Adrenal gland (tissue), 9 donors: ENCODE measurements at regions not wholly inside any gene's neighbourhood (a gene's known extent, or its start where the extent isn't known, plus 50 kb on each side); places are given as distances from the start of the nearest gene placed in this dataset.

Experiments
- DNase-seq, 7 donors: peaks; one replicate each; pipeline ENCODE4 v3.0.0-alpha.2; 2019 to 2020
- H3K27ac ChIP-seq, 5 donors: fragments of 200-600 bp; sonication (generic) in 4 of 5; 1 replicate in 3 of 5; 2 replicates in 2 of 5; pipeline versions ENCODE4 v1.5.1 to v1.8.0; 2016 to 2020; ENCODE audit warnings: mild to moderate bottlenecking in 1 of 5
- H3K27me3 ChIP-seq: fragments of 200-600 bp; 2 replicates; pipeline ENCODE4 v1.8.0; 2021
- H3K36me3 ChIP-seq, 2 donors: fragments of 200-600 bp; replicated peaks in 1 of 2; 1 replicate in 1 of 2; 2 replicates in 1 of 2; pipeline versions ENCODE4 v1.5.1 to v1.8.0; 2018 to 2022
- H3K4me1 ChIP-seq, 2 donors: fragments of 200-600 bp; replicated peaks in 1 of 2; 1 replicate in 1 of 2; 2 replicates in 1 of 2; pipeline versions ENCODE4 v1.5.1 to v1.8.0; 2018 to 2021
- H3K4me3 ChIP-seq, 4 donors: fragments of 200-600 bp; sonication (generic) in 3 of 4; one replicate each; pipeline ENCODE4 v1.5.1; 2016 to 2018
- H3K9me3 ChIP-seq, 3 donors: fragments of 200-600 bp; sonication (generic) in 1 of 3; replicated peaks in 1 of 3; 1 replicate in 2 of 3; 2 replicates in 1 of 3; pipeline versions ENCODE4 v1.5.1 to v1.8.0; 2016 to 2021
- CTCF ChIP-seq, 6 experiments: fragments of 450-650 bp in 4 of 6; fragments of 200-600 bp in 2 of 6; sonication (generic) in 1 of 6; IDR thresholded peaks; 1 replicate in 5 of 6; 2 replicates in 1 of 6; pipeline versions ENCODE4 v1.5.1 to v1.8.0; 2016 to 2021; ENCODE audit warnings: antibody characterized with exemption in 6 of 6, mild to moderate bottlenecking in 2 of 6, moderate library complexity in 1 of 6
- POLR2A ChIP-seq, 2 donors: fragments of 450-650 bp; IDR thresholded peaks; one replicate each; pipeline ENCODE4 v1.6.1; 2017; ENCODE audit warnings: antibody characterized with exemption in 2 of 2, mild to moderate bottlenecking in 2 of 2, moderate library complexity in 1 of 2
- WGBS, 4 donors: extraction: QIAGEN DNeasy Blood & Tissue Kit in 2 of 4; methylation state at CpG; one replicate each; pipeline versions ENCODE4 v1.1.5 to v1.1.7; 2013 to 2017; 5-methylcytosine and 5-hydroxymethylcytosine counted together
- intact Hi-C, 2 donors: fragments of 100-400 bp; cut with DNase I; formaldehyde crosslinking; loops; one replicate each; pipeline versions ENCODE4 v1.14.1 to v1.15.0; 2022 to 2023
- donor health status: healthy with polysubstance abuse.
- donor health status: Bipolar disorder and iron deficiency.
- donor health status: DM: yes; HTN: yes; CAD: no.
- donor health status: DM: no; HTN: no; CAD: no.
- donor health status: DM: no; HTN: no; CAD: no.

- Histone ChIP-seq H3K27ac (peak overlapping the region in 4 of 5 donors; percentile 31 to 82 (median 66)), H3K4me3 (peak overlapping the region in 2 of 4 donors; percentile 13 to 42), H3K27me3 (no peaks in the 10 kb centered on the region), H3K9me3 (no peaks in the 10 kb centered on the region), H3K36me3 (no peaks in the 10 kb centered on the region), H3K4me1 (peaks cover 8 to 20% of the 10 kb centered on the region in 2 donors)
- no peak for DNase-seq
- TF ChIP-seq POLR2A (IDR thresholded peaks at IDR 0.05) (no peak), CTCF (IDR thresholded peaks at IDR 0.05) (no peak)
- 45 to 50% (median 47%) methylated on average over 3 of the region's 3 CpGs for WGBS, 4 donors
- intact Hi-C loops = no loop called here
These were observed 232.3 kb upstream of the B3GALT2 start for GRCh38 chr1:193418745-193419058.

- Histone ChIP-seq H3K36me3 (no peaks in the 10 kb centered on the region), H3K27ac (peak overlapping the region; percentile 31 to 82 (median 63)), H3K4me1 (peaks cover 8 to 20% of the 10 kb centered on the region in 2 donors), H3K27me3 (no peaks in the 10 kb centered on the region), H3K9me3 (no peaks in the 10 kb centered on the region), H3K4me3 (peak overlapping the region in 2 of 4 donors; percentile 13 to 42)
- TF ChIP-seq CTCF (IDR thresholded peaks at IDR 0.05) (no peak), POLR2A (IDR thresholded peaks at IDR 0.05) (peak; percentile 16 to 37)
- intact Hi-C loops = no loop called here
- 9 to 10% (median 9%) methylated on average over 4 of the region's 4 CpGs for whole genome bisulfite sequencing, 4 donors
- peak in 2 of 7 donors; percentile 16 for DNase-seq
These were observed 231.7 kb upstream of the B3GALT2 start for GRCh38 chr1:193417945-193418744.

DNA sequence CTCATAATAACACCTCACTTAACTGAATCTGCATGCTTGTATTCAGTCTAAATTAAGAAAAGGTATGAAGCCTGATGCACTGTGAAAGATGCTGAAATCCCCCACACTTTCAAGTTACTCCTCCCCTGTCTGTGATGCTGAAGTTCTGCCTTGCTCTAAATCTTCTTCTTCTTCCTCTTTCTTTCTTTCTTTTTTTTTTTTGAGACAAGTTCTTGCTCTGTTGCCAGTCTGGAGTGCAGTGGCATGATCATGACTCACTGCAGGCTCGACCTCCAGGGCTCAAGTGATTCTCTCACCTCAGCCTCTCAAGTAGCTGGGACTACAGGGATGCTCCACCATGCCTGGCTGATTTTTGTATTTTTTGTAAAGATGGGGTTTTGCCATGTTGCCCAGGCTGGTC is 231.0 kb upstream of the B3GALT2 start:
- intact Hi-C loops = no loop called here
- Histone ChIP-seq H3K36me3 (no peaks in the 10 kb centered on the region), H3K27me3 (no peaks in the 10 kb centered on the region), H3K4me1 (peaks cover 8 to 20% of the 10 kb centered on the region in 2 donors), H3K9me3 (no peaks in the 10 kb centered on the region), H3K27ac (peak overlapping the region in 4 of 5 donors; percentile 31 to 82 (median 66)), H3K4me3 (peak overlapping the region in 1 of 4 donors; percentile 42)
- 36 to 56% (median 41%) methylated on average over 1 of the region's 1 CpG for WGBS, 4 donors
- DNase-seq = peak; percentile 34 to 79 (median 69)
- TF ChIP-seq CTCF (IDR thresholded peaks at IDR 0.05) (no peak), POLR2A (IDR thresholded peaks at IDR 0.05) (peak in 1 of 2 donors; percentile 61)

- Histone ChIP-seq H3K36me3 (no peaks in the 10 kb centered on the region), H3K4me3 (no peak overlapping the region), H3K9me3 (no peaks in the 10 kb centered on the region), H3K27me3 (no peaks in the 10 kb centered on the region), H3K4me1 (peaks cover 8 to 28% of the 10 kb centered on the region in 2 donors), H3K27ac (no peak overlapping the region)
- no peak for TF ChIP-seq CTCF (IDR thresholded peaks at IDR 0.05)
- 94 to 96% (median 95%) methylated on average over 7 of the region's 7 CpGs for WGBS, 4 donors
- no peak for DNase-seq
- intact Hi-C loops = no loop called here
These were observed 230.0 kb upstream of the B3GALT2 start for GRCh38 chr1:193416226-193417024.
